Ramos (cell line): ENCODE measurements at regions not wholly inside any gene's neighbourhood (a gene's known extent, or its start where the extent isn't known, plus 50 kb on each side); places are given as distances from the start of the nearest gene placed in this dataset.

Experiments used
- in situ Hi-C: fragments of 300-500 bp; cut with MboI; formaldehyde crosslinking; loops from one replicate; pipeline ENCODE4 v1.14.3; 2022; ENCODE audit warnings: low sequenced_read_pairs; ENCODE audit not compliant: unreplicated experiment

- in situ Hi-C loops = no loop called here
Observed at GRCh38 chr2:168338292-168338691, 90.9 kb upstream of the STK39 start.

- in situ Hi-C loops = no loop called here
Observed at GRCh38 chr2:168338803-168339437, 91.5 kb upstream of the STK39 start.

DNA sequence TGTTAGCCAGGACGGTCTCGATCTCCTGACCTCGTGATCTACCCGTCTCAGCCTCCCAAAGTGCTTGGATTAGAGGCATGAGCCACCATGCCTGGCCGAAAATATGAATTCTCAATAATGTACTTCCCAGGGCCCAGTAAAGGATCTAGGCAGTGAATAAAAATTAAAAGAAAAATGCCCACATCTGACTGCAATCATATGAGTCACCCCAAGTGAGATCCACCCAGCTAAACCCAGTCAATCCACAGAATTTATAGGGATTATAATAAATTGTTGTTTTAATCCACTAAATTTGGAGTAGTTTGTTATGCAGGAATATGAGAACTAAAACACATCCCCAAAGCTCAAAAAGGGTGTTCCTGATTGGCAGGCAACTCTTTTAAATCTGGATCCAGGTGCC lies 93.5 kb upstream of the STK39 start:
- in situ Hi-C loops = loop anchor here (10.0 kb wide), 1 partner anchor 574 kb away; no protein-coding TSS in a partner anchor

- in situ Hi-C loops = loop anchor here (10.0 kb wide), 1 partner anchor 571 kb away; no protein-coding TSS in a partner anchor
Observed at GRCh38 chr2:168343586-168343985, 96.2 kb upstream of the STK39 start.

- in situ Hi-C loops = loop anchor here (10.0 kb wide), 1 partner anchor 570 kb away; no protein-coding TSS in a partner anchor
Observed at GRCh38 chr2:168344706-168345105, 97.3 kb upstream of the STK39 start.

DNA sequence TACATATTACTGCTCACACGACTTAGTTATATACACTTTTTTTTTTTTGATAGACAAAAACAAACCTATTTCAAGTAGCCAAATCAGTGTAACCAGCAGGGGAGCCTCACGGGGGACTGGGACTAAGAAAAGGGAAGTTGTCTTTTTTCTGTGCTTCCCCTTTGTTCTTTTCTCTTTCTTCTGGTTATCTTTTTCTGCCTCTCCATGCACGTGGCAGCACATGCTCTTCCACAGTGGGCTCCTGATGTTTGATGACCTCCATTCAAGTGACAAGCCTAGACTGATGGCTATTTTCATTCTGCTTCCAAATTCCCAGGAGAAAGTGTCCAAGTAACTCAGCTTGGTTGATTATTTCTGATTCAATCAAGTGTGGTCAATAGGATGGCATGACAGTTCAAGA lies 98.2 kb upstream of the STK39 start:
- in situ Hi-C loops = loop anchor here (10.0 kb wide), 1 partner anchor 569 kb away; no protein-coding TSS in a partner anchor

DNA sequence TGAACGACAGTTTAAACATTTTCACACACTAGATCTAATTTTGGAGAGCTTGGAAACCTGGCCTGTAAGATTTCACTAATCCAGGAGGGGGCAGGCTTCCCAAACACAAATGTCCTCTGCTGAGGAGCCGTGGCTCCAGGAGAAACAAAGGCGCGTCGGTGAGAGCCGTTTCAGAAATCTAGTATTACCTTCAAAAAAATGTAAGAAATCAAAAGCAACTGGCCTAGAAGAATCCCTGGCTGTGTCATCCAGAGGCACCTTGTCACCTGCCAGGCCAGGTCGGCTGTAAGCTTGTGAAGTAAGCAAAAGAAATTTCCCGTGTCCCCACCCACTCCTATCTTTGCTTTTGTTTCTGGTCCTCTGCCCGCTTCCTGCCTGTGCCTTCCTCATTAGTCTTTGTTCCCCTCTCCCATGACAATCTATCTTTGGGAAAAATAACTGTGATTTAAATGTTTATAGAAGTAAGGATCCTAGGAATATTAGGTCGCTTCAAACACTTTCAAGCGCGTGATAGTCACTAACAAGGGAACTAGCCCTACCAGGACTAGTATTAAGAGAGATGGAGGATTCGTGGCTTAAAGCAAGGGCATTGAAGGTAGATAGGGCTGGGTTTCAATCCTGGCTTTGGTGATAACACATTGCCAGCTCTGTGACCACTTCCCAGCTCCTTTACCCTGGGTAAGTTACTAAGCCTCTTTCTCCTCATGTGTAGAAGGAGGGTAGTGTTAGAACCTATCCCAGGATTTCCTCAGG lies 99.5 kb upstream of the STK39 start:
- in situ Hi-C loops = loop anchor here (10.0 kb wide), 1 partner anchor 568 kb away; no protein-coding TSS in a partner anchor

DNA sequence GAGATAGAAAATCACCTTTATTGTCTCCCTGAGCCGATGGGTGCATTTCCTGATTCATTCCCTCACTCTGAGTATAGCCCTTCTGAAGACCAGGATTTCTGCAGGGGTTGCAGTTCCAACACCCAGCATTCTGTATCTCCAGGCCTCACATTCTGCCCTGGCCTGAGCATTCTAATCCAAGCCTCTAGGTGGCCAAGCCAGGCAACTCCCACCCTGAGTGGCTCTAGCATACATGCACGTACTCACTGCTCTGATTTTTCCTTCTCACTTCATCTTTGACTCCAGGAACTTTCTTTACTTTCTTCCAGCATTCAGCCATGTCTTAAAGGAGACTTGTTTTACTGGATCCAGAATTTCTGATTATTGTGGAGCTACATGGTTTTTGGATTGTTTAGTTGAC lies 100.7 kb upstream of the STK39 start:
- in situ Hi-C loops = loop anchor here (10.0 kb wide), 1 partner anchor 567 kb away; no protein-coding TSS in a partner anchor

- in situ Hi-C loops = no loop called here
Observed at GRCh38 chr2:168350380-168350779, 103.0 kb upstream of the STK39 start.

DNA sequence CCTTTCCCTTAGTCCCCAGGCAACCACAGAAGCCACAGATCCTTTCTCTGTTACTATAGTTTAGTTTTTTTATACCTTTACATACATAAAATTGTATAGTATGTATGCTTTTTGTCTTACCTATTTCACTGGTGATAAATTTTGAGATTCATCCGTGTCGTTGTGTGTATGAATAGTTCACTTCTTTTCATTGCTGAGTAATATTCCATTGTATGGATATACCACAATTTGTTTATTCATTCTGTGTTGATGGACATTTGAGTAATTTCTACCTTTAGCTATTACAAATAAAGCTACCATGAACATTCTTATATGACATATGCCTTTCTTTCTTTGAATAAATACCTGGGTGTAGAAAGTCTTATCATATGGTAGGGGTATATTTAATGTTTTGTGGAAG lies 102.8 kb upstream of the CERS6 start:
- in situ Hi-C loops = no loop called here

GRCh38 chr2:168354499-168354898 lies 101.6 kb upstream of the CERS6 start:
- in situ Hi-C loops = no loop called here

DNA sequence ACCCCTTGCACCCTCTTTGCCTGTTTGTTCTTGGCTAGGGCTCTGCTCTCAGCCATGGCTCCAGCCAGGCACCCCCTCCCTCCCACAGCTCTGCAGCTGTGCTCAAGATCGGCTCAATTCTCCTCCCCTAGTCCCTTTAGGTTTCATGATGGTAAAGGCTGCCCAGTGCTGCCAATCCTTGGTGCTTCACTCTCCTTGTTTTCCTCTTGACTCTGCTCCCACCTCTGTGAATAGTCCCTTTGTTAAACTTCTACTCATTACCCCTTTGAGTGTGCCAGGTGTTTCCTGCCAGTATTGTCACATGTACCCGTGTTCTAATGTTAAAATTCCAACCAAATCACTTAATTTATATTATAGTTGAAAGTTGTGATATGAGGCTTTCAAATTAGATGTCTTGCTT lies 101.0 kb upstream of the CERS6 start:
- in situ Hi-C loops = no loop called here

GRCh38 chr2:168355779-168356476 lies 100.1 kb upstream of the CERS6 start:
- in situ Hi-C loops = no loop called here

DNA sequence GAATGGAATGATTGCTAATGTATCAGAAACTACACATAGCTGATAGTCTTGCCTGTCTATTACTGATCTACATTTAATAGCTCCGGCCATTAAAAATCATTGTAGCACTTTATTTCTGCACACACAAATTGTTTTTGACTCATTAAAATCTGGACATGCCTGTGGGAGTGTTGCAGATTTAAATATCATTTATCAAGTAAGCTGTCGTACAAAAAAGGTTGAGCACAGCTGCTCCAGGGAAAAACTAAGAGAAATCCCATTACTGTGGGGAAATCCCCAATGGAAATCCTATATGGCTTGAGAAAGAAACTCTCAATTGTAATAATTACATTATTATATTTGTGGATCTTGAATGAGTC lies 99.6 kb upstream of the CERS6 start:
- in situ Hi-C loops = no loop called here

- in situ Hi-C loops = no loop called here
Observed at GRCh38 chr2:168357797-168358472, 98.1 kb upstream of the CERS6 start.

DNA sequence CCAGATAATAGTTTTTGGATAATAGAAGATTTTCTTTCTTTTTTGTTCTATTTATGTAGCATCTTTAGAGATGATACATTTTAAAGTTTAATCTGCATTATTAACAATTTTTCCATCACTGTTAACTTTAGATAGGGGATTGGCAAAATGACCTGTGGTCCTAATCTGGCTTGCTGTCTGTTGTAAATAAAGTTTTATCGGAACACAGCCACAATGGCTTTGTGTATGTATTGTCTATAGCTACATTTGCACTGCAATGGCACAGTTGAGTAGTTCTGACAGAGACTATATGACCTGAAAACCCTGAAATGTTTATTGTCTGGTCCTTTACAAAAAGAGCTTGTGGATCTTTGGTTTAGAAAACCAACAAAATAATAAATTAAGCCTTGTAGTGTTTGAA lies 97.0 kb upstream of the CERS6 start:
- in situ Hi-C loops = no loop called here

GRCh38 chr2:168363347-168364092 lies 92.6 kb upstream of the CERS6 start:
- in situ Hi-C loops = no loop called here

- in situ Hi-C loops = no loop called here
Observed at GRCh38 chr2:168365094-168365621, 90.9 kb upstream of the CERS6 start.

- in situ Hi-C loops = no loop called here
Observed at GRCh38 chr2:168369031-168369430, 87.0 kb upstream of the CERS6 start.
